ENCODE measurements at regions not wholly inside any gene's neighbourhood (a gene's known extent, or its start where the extent isn't known, plus 50 kb on each side); places are given as distances from the start of the nearest gene placed in this dataset.

GRCh38 chr1:143666851-143667250, 304.9 kb downstream of the FAM72C start:
- Histone ChIP-seq H2BK20ac (ENCODE audit: low read length) (no peak overlapping the region), H4K5ac (ENCODE audit: insufficient read length, low read depth, low read length) (no peak overlapping the region), H3K79me2 (ENCODE audit: control insufficient read depth in 1 of 2, insufficient read depth in 2 of 2, low read length in 2 of 2) (no peaks in the 10 kb centered on the region), H3K18ac (ENCODE audit: extremely low read depth, low read length) (no peak overlapping the region), H3K4ac (replicated peaks; ENCODE audit: insufficient read length, low read depth, low read length) (no peak overlapping the region), H3K79me1 (ENCODE audit: low read depth, low read length) (no peaks in the 10 kb centered on the region), H3K23ac (ENCODE audit: insufficient read length) (no peak overlapping the region), H3K23me2 (ENCODE audit: low read depth, low read length) (no peaks in the 10 kb centered on the region; the same call in 1 of the 2 replicates), H3K27ac (ENCODE audit: low read depth, low read length) (no peak overlapping the region), H3K4me2 (ENCODE audit: insufficient read depth in 1 of 2, low read depth in 2 of 2, low read length in 2 of 2) (no peak overlapping the region), H2AFZ (ENCODE audit: low read length) (no peak overlapping the region), H4K20me1 (replicated peaks in 1 of 2; ENCODE audit: control insufficient read depth in 1 of 2, insufficient read depth in 2 of 2, low read length in 2 of 2) (no peaks in the 10 kb centered on the region), H3K4me3 (ENCODE audit: extremely low read depth in 1 of 4, insufficient read depth in 2 of 4, low read depth in 3 of 4, low read length in 4 of 4) (no peak overlapping the region), H3K36me3 (ENCODE audit: control insufficient read depth in 2 of 4, insufficient read depth in 4 of 4, low read length in 3 of 4) (no peaks in the 10 kb centered on the region), H3K27me3 (replicated peaks in 1 of 4; ENCODE audit: control insufficient read depth in 3 of 4, extremely low read depth in 1 of 4, insufficient read depth in 3 of 4, low read length in 3 of 4) (no peaks in the 10 kb centered on the region), H4K91ac (replicated peaks; ENCODE audit: insufficient read length, low read length) (no peak overlapping the region), H3K4me1 (replicated peaks in 1 of 4; ENCODE audit: control insufficient read depth in 3 of 4, insufficient read depth in 4 of 4, low read length in 3 of 4) (no peaks in the 10 kb centered on the region), H2BK12ac (ENCODE audit: low read depth, low read length) (no peak overlapping the region), H3K9me3 (ENCODE audit: insufficient read depth in 2 of 2, low read depth in 1 of 2, low read length in 1 of 2) (peaks cover 7 to 34% of the 10 kb centered on the region in 2 experiments; a peak in 3 of 4 replicates), H2BK15ac (ENCODE audit: low read length) (no peak overlapping the region), H3K14ac (ENCODE audit: insufficient read length) (no peak overlapping the region), H4K8ac (ENCODE audit: extremely low read depth, insufficient read depth, low read length) (no peak overlapping the region), H2BK5ac (ENCODE audit: low read depth, low read length) (no peak overlapping the region), H3K9ac (replicated peaks in 1 of 4; ENCODE audit: extremely low read depth in 1 of 4, low read depth in 3 of 4, low read length in 3 of 4) (no peak overlapping the region), H3K56ac (replicated peaks; ENCODE audit: insufficient read length, low read depth, low read length) (no peak overlapping the region), H2BK120ac (replicated peaks; ENCODE audit: low read depth, low read length) (no peak overlapping the region), H2AK5ac (ENCODE audit: low read depth, low read length) (no peak overlapping the region)
- POLR2A ChIA-PET (ENCODE audit: partially characterized antibody): no interaction called here
- DNase-seq (ENCODE audit: low read depth in 1 of 2, low spot score in 2 of 2) (no peak), FAIRE-seq (no peak)
- TF ChIP-seq KDM5A (IDR thresholded peaks at IDR 0.05; ENCODE audit: low read length) (no peak), HDAC6 (IDR thresholded peaks at IDR 0.05; ENCODE audit: low read depth, low read length) (no peak), SP4 (IDR thresholded peaks at IDR 0.05; ENCODE audit: low read length) (no peak), JUND (IDR thresholded peaks at IDR 0.05; ENCODE audit: low read length) (no peak), NRF1 (IDR thresholded peaks at IDR 0.05; ENCODE audit: low read depth, low read length) (no peak), BACH1 (IDR thresholded peaks at IDR 0.05; ENCODE audit: low read length) (no peak), CBX8 (IDR thresholded peaks at IDR 0.05; ENCODE audit: borderline replicate concordance, low read depth, low read length) (no peak), SAP30 (IDR thresholded peaks at IDR 0.05; ENCODE audit: insufficient read depth, insufficient replicate concordance, low read length) (no peak), SIRT6 (IDR thresholded peaks at IDR 0.05; ENCODE audit: low read length) (no peak), NANOG (IDR thresholded peaks at IDR 0.05; ENCODE audit: insufficient read depth, low read depth, low read length, poor library complexity, severe bottlenecking) (no peak), RFX5 (IDR thresholded peaks at IDR 0.05; ENCODE audit: borderline replicate concordance, low read depth, low read length) (no peak), FOSL1 (IDR thresholded peaks at IDR 0.05; ENCODE audit: insufficient read depth, low read depth, low read length) (no peak), RXRA (IDR thresholded peaks at IDR 0.05; ENCODE audit: insufficient read depth, low read depth, low read length) (no peak)
- TF ChIP-seq, protein P1, sequence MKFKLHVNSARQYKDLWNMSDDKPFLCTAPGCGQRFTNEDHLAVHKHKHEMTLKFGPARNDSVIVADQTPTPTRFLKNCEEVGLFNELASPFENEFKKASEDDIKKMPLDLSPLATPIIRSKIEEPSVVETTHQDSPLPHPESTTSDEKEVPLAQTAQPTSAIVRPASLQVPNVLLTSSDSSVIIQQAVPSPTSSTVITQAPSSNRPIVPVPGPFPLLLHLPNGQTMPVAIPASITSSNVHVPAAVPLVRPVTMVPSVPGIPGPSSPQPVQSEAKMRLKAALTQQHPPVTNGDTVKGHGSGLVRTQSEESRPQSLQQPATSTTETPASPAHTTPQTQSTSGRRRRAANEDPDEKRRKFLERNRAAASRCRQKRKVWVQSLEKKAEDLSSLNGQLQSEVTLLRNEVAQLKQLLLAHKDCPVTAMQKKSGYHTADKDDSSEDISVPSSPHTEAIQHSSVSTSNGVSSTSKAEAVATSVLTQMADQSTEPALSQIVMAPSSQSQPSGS (IDR thresholded peaks at IDR 0.05; ENCODE audit: low read length): no peak
- CTCF ChIA-PET (ENCODE audit: partially characterized antibody): no interaction called here
- WGBS, 2 experiments (ENCODE audit: extremely low coverage in 1 of 2, insufficient coverage in 1 of 2, insufficient read length in 1 of 2, insufficient replicate concordance in 2 of 2, low coverage in 1 of 2, low lambda C conversion rate in 2 of 2, missing lambda C conversion rate in 1 of 2): 88% methylated on average over 8 of the region's 8 CpGs; no CpG with 5 or more reads in 1 of the 2 experiments
